ENCODE measurements at regions not wholly inside any gene's neighbourhood (a gene's known extent, or its start where the extent isn't known, plus 50 kb on each side); places are given as distances from the start of the nearest gene placed in this dataset.

- DNase-seq (no peak), FAIRE-seq (no peak)
- no peak overlapping the region for H3K27ac ChIP-seq (ENCODE audit: low read depth in 2 of 2, low read length in 2 of 2)
- no peak for TF ChIP-seq CTCF (IDR thresholded peaks at IDR 0.05; ENCODE audit: borderline replicate concordance, extremely low read depth, insufficient read depth)
- no peak overlapping the region for H3K9ac ChIP-seq (ENCODE audit: low read length in 3 of 3)
- H3K36me3 ChIP-seq (ENCODE audit: control insufficient read depth in 2 of 3, insufficient read depth in 3 of 3, low read length in 3 of 3) = no peaks in the 10 kb centered on the region
- H3K4me3 ChIP-seq (ENCODE audit: low read length in 3 of 3) = no peak overlapping the region
- intact Hi-C loops (cut with DNase I) = no loop called here
- H3K9me3 ChIP-seq (ENCODE audit: control insufficient read depth in 2 of 3, insufficient read depth in 1 of 3, low read length in 3 of 3) = peaks cover 0 to 8% (median 0%) of the 10 kb centered on the region in 3 donors
- H3K4me1 ChIP-seq (ENCODE audit: control insufficient read depth in 2 of 3, insufficient read depth in 2 of 3, low read depth in 1 of 3, low read length in 3 of 3) = no peaks in the 10 kb centered on the region
- H3K27me3 ChIP-seq (ENCODE audit: control insufficient read depth, insufficient read depth, low read length) = no peaks in the 10 kb centered on the region
Observed at GRCh38 chr9:99557816-99558215, 263.9 kb upstream of the NR4A3 start.

DNA sequence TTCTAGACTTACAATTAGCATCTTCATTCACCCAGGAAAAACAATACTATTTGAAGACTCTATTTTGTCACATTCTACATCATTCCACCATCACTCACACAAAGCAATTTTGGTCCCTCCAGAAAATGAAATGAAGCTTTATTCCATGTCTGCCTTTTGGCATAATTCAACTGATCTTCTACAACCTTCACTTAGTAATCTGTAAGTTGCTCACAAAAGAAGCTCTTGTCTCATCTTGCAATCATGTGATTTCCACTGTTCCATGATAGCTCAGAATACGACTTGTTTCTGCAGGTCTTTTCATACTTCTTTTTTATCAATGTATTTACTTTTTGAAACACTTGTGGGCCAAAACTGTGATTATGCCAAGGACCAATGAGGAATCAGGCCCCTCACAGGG is 261.9 kb upstream of the NR4A3 start:
- no peak overlapping the region for H3K9ac ChIP-seq (ENCODE audit: low read length in 3 of 3)
- H3K27me3 ChIP-seq (ENCODE audit: control insufficient read depth, insufficient read depth, low read length) = no peaks in the 10 kb centered on the region
- H3K27ac ChIP-seq (ENCODE audit: low read depth in 2 of 2, low read length in 2 of 2) = no peak overlapping the region
- no peak for FAIRE-seq
- H3K4me3 ChIP-seq (ENCODE audit: low read length in 3 of 3) = no peak overlapping the region
- H3K36me3 ChIP-seq (ENCODE audit: control insufficient read depth in 2 of 3, insufficient read depth in 3 of 3, low read length in 3 of 3) = no peaks in the 10 kb centered on the region
- intact Hi-C loops (cut with DNase I) = no loop called here
- no peaks in the 10 kb centered on the region for H3K4me1 ChIP-seq (ENCODE audit: control insufficient read depth in 2 of 3, insufficient read depth in 2 of 3, low read depth in 1 of 3, low read length in 3 of 3)
- no peak for DNase-seq
- TF ChIP-seq CTCF (IDR thresholded peaks at IDR 0.05; ENCODE audit: borderline replicate concordance, extremely low read depth, insufficient read depth) = no peak
- peaks cover 0 to 8% (median 0%) of the 10 kb centered on the region in 3 donors for H3K9me3 ChIP-seq (ENCODE audit: control insufficient read depth in 2 of 3, insufficient read depth in 1 of 3, low read length in 3 of 3)

GRCh38 chr9:99560561-99560960 is 261.1 kb upstream of the NR4A3 start:
- no peak for TF ChIP-seq CTCF (IDR thresholded peaks at IDR 0.05; ENCODE audit: borderline replicate concordance, extremely low read depth, insufficient read depth)
- Histone ChIP-seq H3K9me3 (ENCODE audit: control insufficient read depth in 2 of 3, insufficient read depth in 1 of 3, low read length in 3 of 3) (peaks cover 0 to 8% (median 0%) of the 10 kb centered on the region in 3 donors), H3K36me3 (ENCODE audit: control insufficient read depth in 2 of 3, insufficient read depth in 3 of 3, low read length in 3 of 3) (no peaks in the 10 kb centered on the region), H3K4me1 (ENCODE audit: control insufficient read depth in 2 of 3, insufficient read depth in 2 of 3, low read depth in 1 of 3, low read length in 3 of 3) (no peaks in the 10 kb centered on the region), H3K4me3 (ENCODE audit: low read length in 3 of 3) (no peak overlapping the region), H3K27ac (ENCODE audit: low read depth in 2 of 2, low read length in 2 of 2) (no peak overlapping the region), H3K27me3 (ENCODE audit: control insufficient read depth, insufficient read depth, low read length) (no peaks in the 10 kb centered on the region), H3K9ac (ENCODE audit: low read length in 3 of 3) (no peak overlapping the region)
- FAIRE-seq = no peak
- DNase-seq = no peak
- intact Hi-C loops (cut with DNase I) = no loop called here

GRCh38 chr9:99561509-99561917 is 260.2 kb upstream of the NR4A3 start:
- no peaks in the 10 kb centered on the region for H3K27me3 ChIP-seq (ENCODE audit: control insufficient read depth, insufficient read depth, low read length)
- H3K4me1 ChIP-seq (ENCODE audit: control insufficient read depth in 2 of 3, insufficient read depth in 2 of 3, low read depth in 1 of 3, low read length in 3 of 3) = no peaks in the 10 kb centered on the region
- H3K9ac ChIP-seq (ENCODE audit: low read length in 3 of 3) = no peak overlapping the region
- no peak overlapping the region for H3K4me3 ChIP-seq (ENCODE audit: low read length in 3 of 3)
- no peaks in the 10 kb centered on the region for H3K36me3 ChIP-seq (ENCODE audit: control insufficient read depth in 2 of 3, insufficient read depth in 3 of 3, low read length in 3 of 3)
- intact Hi-C loops (cut with DNase I) = no loop called here
- peak in 2 of 5 donors; percentile 21 to 49 for DNase-seq
- no peak for TF ChIP-seq CTCF (IDR thresholded peaks at IDR 0.05; ENCODE audit: borderline replicate concordance, extremely low read depth, insufficient read depth)
- H3K9me3 ChIP-seq (ENCODE audit: control insufficient read depth in 2 of 3, insufficient read depth in 1 of 3, low read length in 3 of 3) = peaks cover 0 to 8% (median 0%) of the 10 kb centered on the region in 3 donors
- FAIRE-seq = no peak
- no peak overlapping the region for H3K27ac ChIP-seq (ENCODE audit: low read depth in 2 of 2, low read length in 2 of 2)

Measured in kidney (tissue), 13 donors.